Endothelial cell of umbilical vein (primary cell): ENCODE measurements at regions not wholly inside any gene's neighbourhood (a gene's known extent, or its start where the extent isn't known, plus 50 kb on each side); places are given as distances from the start of the nearest gene placed in this dataset.

ENCODE experiments used
- BruUV-seq: library from RNA; stranded (reverse); fragments of 400-500 nt; replicated peaks from 2 replicates; lab custom pipeline; 2021; lab: Mats Ljungman, UMichigan
- CTCF ChIA-PET: fragments of 300-600, 350-600 bp; sonication (Branson Sonifier 250); formaldehyde crosslinking; loops from one replicate; lab custom pipeline; 2021; ENCODE audit warnings: antibody characterized with exemption, inconsistent platforms; lab: Charles Lee
- POLR2A ChIA-PET: fragments of 300-600, 350-600 bp; sonication (Branson Sonifier 250); formaldehyde crosslinking; loops from one replicate; lab custom pipeline; 2021; ENCODE audit warnings: antibody characterized with exemption, inconsistent platforms; lab: Charles Lee
- DNase-seq: peaks from one replicate; pipeline ENCODE4 v3.0.0-alpha.2; 2011; ENCODE audit warnings: low read depth, low spot score
- FAIRE-seq: peaks from 2 replicates; lab custom pipeline; 2011; peaks lifted over from hg19 to GRCh38; lab: Jason Lieb, UNC
- H2AFZ ChIP-seq: 2 replicates; pipeline ENCODE4 v1.6.0; 2012; ENCODE audit warnings: low read depth, low read length, control low read depth, inconsistent platforms
- H3K27ac ChIP-seq: 2 replicates; pipeline ENCODE4 v1.5.1; 2011; ENCODE audit warnings: low read depth, mild to moderate bottlenecking, control low read depth, low read length, moderate library complexity; ENCODE audit not compliant: insufficient read depth
- H3K27me3 ChIP-seq, 2 experiments: 2 replicates each; pipeline versions ENCODE4 v1.6.0 to v1.6.1; 2011; ENCODE audit warnings: low read length in 2 of 2, mixed read lengths in 1 of 2; ENCODE audit not compliant: control insufficient read depth in 2 of 2, insufficient read depth in 2 of 2
- H3K36me3 ChIP-seq, 2 experiments: 2 replicates in 1 of 2; 3 replicates in 1 of 2; pipeline ENCODE4 v1.5.1; 2011; ENCODE audit warnings: low read length in 2 of 2, mild to moderate bottlenecking in 1 of 2, moderate library complexity in 1 of 2; ENCODE audit not compliant: control insufficient read depth in 2 of 2, insufficient read depth in 2 of 2; ENCODE audit errors: extremely low read depth in 1 of 2
- H3K4me1 ChIP-seq: 3 replicates; pipeline ENCODE4 v1.5.1; 2011; ENCODE audit warnings: mild to moderate bottlenecking, low read length; ENCODE audit not compliant: control insufficient read depth, insufficient read depth; ENCODE audit errors: extremely low read depth
- H3K4me2 ChIP-seq: 2 replicates; pipeline ENCODE4 v1.6.1; 2011; ENCODE audit warnings: low read length, control low read depth, mixed read lengths; ENCODE audit not compliant: insufficient read depth
- H3K4me3 ChIP-seq, 3 experiments: fragments of 200-600 bp in 1 of 3; sonication (generic), shearing (Covaris generic) in 1 of 3; replicated peaks in 1 of 3; 2 replicates each; pipeline ENCODE4 v1.5.1; 2011 to 2016; ENCODE audit warnings: control low read depth in 3 of 3, low read length in 3 of 3, mild to moderate bottlenecking in 2 of 3, inconsistent platforms in 1 of 3, low read depth in 1 of 3, moderate library complexity in 1 of 3; ENCODE audit not compliant: insufficient read depth in 1 of 3
- H3K79me2 ChIP-seq: 2 replicates; pipeline ENCODE4 v1.6.0; 2012; ENCODE audit warnings: low read length, inconsistent platforms; ENCODE audit not compliant: control insufficient read depth, insufficient read depth
- H3K9ac ChIP-seq: replicated peaks from 2 replicates; pipeline ENCODE3; 2011; ENCODE audit warnings: low read length, control low read depth; ENCODE audit not compliant: insufficient read depth; ENCODE audit errors: extremely low read depth
- H3K9me1 ChIP-seq: replicated peaks from 3 replicates; pipeline ENCODE4 v1.6.0; 2011; ENCODE audit warnings: mild to moderate bottlenecking, low read length; ENCODE audit not compliant: control insufficient read depth, insufficient read depth; ENCODE audit errors: extremely low read depth
- H3K9me3 ChIP-seq: replicated peaks from 2 replicates; pipeline ENCODE4 v1.5.1; 2012; ENCODE audit warnings: low read length, inconsistent platforms; ENCODE audit not compliant: control insufficient read depth, insufficient read depth
- H4K20me1 ChIP-seq: replicated peaks from 2 replicates; pipeline ENCODE3; 2011; ENCODE audit warnings: mild to moderate bottlenecking, low read length; ENCODE audit not compliant: control insufficient read depth, insufficient read depth; ENCODE audit errors: extremely low read depth
- CTCF ChIP-seq, 2 donors: IDR thresholded peaks; 1 replicate in 1 of 2; 2 replicates in 1 of 2; pipeline ENCODE4 v1.5.1; 2011; ENCODE audit warnings: low read length in 2 of 2, mild to moderate bottlenecking in 2 of 2, moderate library complexity in 2 of 2, control low read depth in 1 of 2, inconsistent platforms in 1 of 2, low read depth in 1 of 2; ENCODE audit not compliant: insufficient read depth in 1 of 2; ENCODE audit errors: extremely low read depth in 1 of 2
- EZH2 ChIP-seq: IDR thresholded peaks from 2 replicates; pipeline ENCODE4 v1.6.1; 2012; ENCODE audit warnings: borderline replicate concordance, low read depth, mild to moderate bottlenecking, moderate library complexity, low read length, inconsistent platforms; ENCODE audit not compliant: severe bottlenecking
- FOS ChIP-seq: IDR thresholded peaks from 2 replicates; pipeline ENCODE4 v1.6.1; 2011; ENCODE audit warnings: mild to moderate bottlenecking, low read length, moderate library complexity, borderline replicate concordance; ENCODE audit not compliant: insufficient read depth
- GATA2 ChIP-seq: IDR thresholded peaks from 2 replicates; pipeline ENCODE4 v1.7.0; 2011; ENCODE audit warnings: low read depth, mild to moderate bottlenecking, moderate library complexity, mixed read lengths, low read length; ENCODE audit not compliant: insufficient read length, insufficient read depth
- JUN ChIP-seq: IDR thresholded peaks from 2 replicates; pipeline ENCODE4 v1.6.1; 2011; ENCODE audit warnings: borderline replicate concordance, low read depth; ENCODE audit not compliant: insufficient read length, insufficient read depth
- MAX ChIP-seq: IDR thresholded peaks from 2 replicates; pipeline ENCODE4 v1.6.1; 2011; ENCODE audit not compliant: insufficient read depth, insufficient read length
- MYC ChIP-seq: IDR thresholded peaks from one replicate; pipeline ENCODE4 v1.6.1; 2011; ENCODE audit warnings: mild to moderate bottlenecking, low read depth, low read length
- POLR2A ChIP-seq: IDR thresholded peaks from 2 replicates; pipeline ENCODE4 v1.6.1; 2012; ENCODE audit warnings: low read depth, mild to moderate bottlenecking, control low read depth, low read length
- POLR2AphosphoS5 ChIP-seq: IDR thresholded peaks from 2 replicates; pipeline ENCODE4 v1.6.1; 2012; ENCODE audit warnings: low read depth, mild to moderate bottlenecking, control low read depth, low read length, moderate library complexity; ENCODE audit not compliant: insufficient read depth
- dilution Hi-C: fragments of 300-500 bp; cut with MboI; formaldehyde crosslinking; loops from one replicate; pipeline ENCODE4 v1.15.0; 2019; ENCODE audit warnings: low sequenced_read_pairs; ENCODE audit not compliant: extremely low pct_ligation_motif_present
- intact Hi-C: fragments of 100-400 bp; cut with micrococcal nuclease; formaldehyde crosslinking; loops from one replicate; pipeline ENCODE4 v1.10.0; 2022

- no peaks in the 10 kb centered on the region for H3K4me1 ChIP-seq
- H3K9ac ChIP-seq: no peak overlapping the region
- DNase-seq: no peak
- no peaks in the 10 kb centered on the region for H3K9me3 ChIP-seq
- no peak for FAIRE-seq
- no peaks in the 10 kb centered on the region for H3K27me3 ChIP-seq
- no peaks in the 10 kb centered on the region for H3K36me3 ChIP-seq
- no peak overlapping the region for H3K4me3 ChIP-seq
- BruUV-seq: no TSS peak
- H4K20me1 ChIP-seq: no peaks in the 10 kb centered on the region
- no peak overlapping the region for H3K4me2 ChIP-seq
- no peaks in the 10 kb centered on the region for H3K79me2 ChIP-seq
- no peaks in the 10 kb centered on the region for H3K9me1 ChIP-seq
- ChIA-PET POLR2A (no interaction called here), CTCF (interaction anchor here (1.4 kb wide), 1 partner anchor 759 kb away, joined by 8 read pairs; no protein-coding TSS in a partner anchor)
- intact Hi-C loops (loop anchor here (10.0 kb wide), 1 partner anchor 114 kb away; no protein-coding TSS in a partner anchor), dilution Hi-C loops (no loop called here)
- H3K27ac ChIP-seq: no peak overlapping the region
- no peak for TF ChIP-seq FOS
- TF ChIP-seq POLR2AphosphoS5: no peak
- no peak for TF ChIP-seq JUN
- no peak for TF ChIP-seq MAX
- no peak overlapping the region for H2AFZ ChIP-seq
Observed at GRCh38 chr2:4718777-4719176, 973.4 kb upstream of the SOX11 start.

GRCh38 chr2:4725618-4726017, 966.6 kb upstream of the SOX11 start:
- TF ChIP-seq POLR2A (no peak), EZH2 (no peak), GATA2 (no peak), FOS (no peak), MAX (no peak), CTCF (IDR thresholded peaks at IDR 0.05; ENCODE audit: extremely low read depth in 1 of 2, insufficient read depth in 1 of 2, low read depth in 1 of 2, low read length in 2 of 2) (no peak), JUN (no peak), MYC (no peak), POLR2AphosphoS5 (no peak)
- H3K36me3 ChIP-seq: no peaks in the 10 kb centered on the region
- H3K4me2 ChIP-seq: no peak overlapping the region
- no peaks in the 10 kb centered on the region for H4K20me1 ChIP-seq
- H3K9me1 ChIP-seq: no peaks in the 10 kb centered on the region
- POLR2A ChIA-PET: no interaction called here
- no peak overlapping the region for H2AFZ ChIP-seq
- FAIRE-seq (no peak), DNase-seq (no peak)
- dilution Hi-C loops (no loop called here), intact Hi-C loops (no loop called here)
- H3K4me1 ChIP-seq: no peaks in the 10 kb centered on the region
- H3K27ac ChIP-seq: no peak overlapping the region
- no TSS peak for BruUV-seq
- no peaks in the 10 kb centered on the region for H3K9me3 ChIP-seq
- no peak overlapping the region for H3K4me3 ChIP-seq
- H3K27me3 ChIP-seq: no peaks in the 10 kb centered on the region
- CTCF ChIA-PET: interaction anchor here (1.5 kb wide), 1 partner anchor 10 kb away, joined by 7 read pairs; no protein-coding TSS in a partner anchor
- no peaks in the 10 kb centered on the region for H3K79me2 ChIP-seq
- H3K9ac ChIP-seq: no peak overlapping the region
